T-cell (primary cell): ENCODE measurements at regions not wholly inside any gene's neighbourhood (a gene's known extent, or its start where the extent isn't known, plus 50 kb on each side); places are given as distances from the start of the nearest gene placed in this dataset.
"Not testable (repeated sequence)": the region's sequence is repeated elsewhere in the genome, so short reads cannot be mapped to it uniquely, and the experiment has no call there.

ENCODE experiments used
- ATAC-seq, 4 experiments: fragments of 200-7000 bp in 3 of 4; fragments of 150-1000 bp in 1 of 4; cut with Tn5 transposase; replicated peaks in 1 of 4; 1 replicate in 3 of 4; 2 replicates in 1 of 4; pipeline ENCODE4 v1.10.0; 2021; ENCODE audit warnings: moderate library complexity in 3 of 4, mild to moderate bottlenecking in 2 of 4, moderate number of reproducible peaks in 1 of 4
- CTCF ChIA-PET, 2 donors: fragments of 300-600 bp; sonication (Branson Sonifier 250); formaldehyde crosslinking; loops; one replicate each; lab custom pipeline; 2022; ENCODE audit warnings: antibody characterized with exemption in 2 of 2; lab: Charles Lee
- POLR2A ChIA-PET, 2 donors: fragments of 300-600 bp; sonication (Branson Sonifier 250); formaldehyde crosslinking; loops; one replicate each; lab custom pipeline; 2022; ENCODE audit warnings: antibody characterized with exemption in 2 of 2; lab: Charles Lee
- DNase-seq, 35 experiments: peaks; one replicate each; pipeline versions ENCODE4 v3.0.0 to v3.0.0-alpha.2; 2013 to 2023
- H3K27ac ChIP-seq: one replicate; pipeline ENCODE4 v1.5.1; 2013; ENCODE audit warnings: low read length
- H3K27me3 ChIP-seq, 2 experiments: replicated peaks in 1 of 2; 1 replicate in 1 of 2; 2 replicates in 1 of 2; pipeline versions ENCODE4 v1.6.1 to v1.7.0; 2013; ENCODE audit warnings: low read length in 1 of 2, mixed read lengths in 1 of 2; ENCODE audit not compliant: control insufficient read depth in 2 of 2, insufficient read depth in 2 of 2; ENCODE audit errors: extremely low read depth in 1 of 2
- H3K36me3 ChIP-seq, 2 donors: 1 replicate in 1 of 2; 2 replicates in 1 of 2; pipeline versions ENCODE4 v1.6.1 to v1.7.0; 2013; ENCODE audit warnings: low read length in 1 of 2; ENCODE audit not compliant: control insufficient read depth in 2 of 2, insufficient read depth in 1 of 2; ENCODE audit errors: extremely low read depth in 1 of 2
- H3K4me1 ChIP-seq, 2 experiments: 1 replicate in 1 of 2; 2 replicates in 1 of 2; pipeline versions ENCODE4 v1.6.1 to v1.7.0; 2013; ENCODE audit warnings: low read length in 2 of 2, mixed read lengths in 1 of 2; ENCODE audit not compliant: insufficient read depth in 2 of 2, control insufficient read depth in 1 of 2; ENCODE audit errors: extremely low read depth in 1 of 2
- H3K4me3 ChIP-seq, 2 donors: 1 replicate in 1 of 2; 2 replicates in 1 of 2; pipeline versions ENCODE4 v1.5.1 to v1.7.0; 2013; ENCODE audit warnings: mild to moderate bottlenecking in 2 of 2, low read length in 1 of 2, moderate library complexity in 1 of 2; ENCODE audit not compliant: control insufficient read depth in 1 of 2; ENCODE audit errors: extremely low read depth in 1 of 2
- H3K9me3 ChIP-seq: 2 replicates; pipeline ENCODE4 v1.7.0; 2013
- H3K27ac Mint-ChIP-seq, 2 donors: one replicate each; pipeline ENCODE4 v1.8.0; 2020 to 2021; ENCODE audit warnings: mild to moderate bottlenecking in 2 of 2, mixed read lengths in 2 of 2
- H3K27me3 Mint-ChIP-seq, 2 donors: one replicate each; pipeline ENCODE4 v1.8.0; 2021 to 2022; ENCODE audit warnings: mixed read lengths in 2 of 2
- H3K36me3 Mint-ChIP-seq: one replicate; pipeline ENCODE4 v1.8.0; 2021; ENCODE audit warnings: mixed read lengths
- H3K4me1 Mint-ChIP-seq, 3 donors: one replicate each; pipeline ENCODE4 v1.8.0; 2020 to 2022; ENCODE audit warnings: mixed read lengths in 3 of 3, mild to moderate bottlenecking in 1 of 3
- H3K4me3 Mint-ChIP-seq, 3 donors: one replicate each; pipeline ENCODE4 v1.8.0; 2020 to 2022; ENCODE audit warnings: mild to moderate bottlenecking in 3 of 3, mixed read lengths in 3 of 3, moderate library complexity in 3 of 3
- H3K9me3 Mint-ChIP-seq, 3 donors: one replicate each; pipeline ENCODE4 v1.8.0; 2020 to 2022; ENCODE audit warnings: mixed read lengths in 3 of 3
- WGBS: methylation state at CpG from one replicate; pipeline ENCODE4 v1.1.5; 2013; ENCODE audit warnings: missing lambda C conversion rate; ENCODE audit not compliant: insufficient coverage; 5-methylcytosine and 5-hydroxymethylcytosine counted together

- DNase-seq, H3K27me3 Mint-ChIP-seq, H3K4me1 ChIP-seq, CTCF ChIA-PET, H3K9me3 Mint-ChIP-seq, H3K4me3 Mint-ChIP-seq, H3K4me1 Mint-ChIP-seq, H3K27ac Mint-ChIP-seq, H3K9me3 ChIP-seq, H3K36me3 ChIP-seq, ATAC-seq, H3K27ac ChIP-seq, POLR2A ChIA-PET, H3K4me3 ChIP-seq, H3K27me3 ChIP-seq, H3K36me3 Mint-ChIP-seq: not testable (repeated sequence)
- no CpG with 5 or more reads among the region's 8 CpGs for WGBS
Measured at GRCh38 chr21:7743940-7744339, 2777.4 kb upstream of the TPTE start.

GRCh38 chr21:7744406-7745099 lies 2776.8 kb upstream of the TPTE start:
- POLR2A ChIA-PET, H3K36me3 Mint-ChIP-seq, H3K9me3 Mint-ChIP-seq, H3K4me3 ChIP-seq, H3K27ac ChIP-seq, CTCF ChIA-PET, H3K4me1 Mint-ChIP-seq, H3K36me3 ChIP-seq, H3K4me3 Mint-ChIP-seq, H3K27me3 Mint-ChIP-seq, H3K27ac Mint-ChIP-seq, H3K4me1 ChIP-seq, H3K27me3 ChIP-seq, H3K9me3 ChIP-seq, DNase-seq: not testable (repeated sequence)
- peak; percentile 96 to 97 (median 96) for ATAC-seq
- no CpG with 5 or more reads among the region's 49 CpGs for whole genome bisulfite sequencing

- DNase-seq, H3K36me3 ChIP-seq, H3K9me3 Mint-ChIP-seq, H3K27me3 Mint-ChIP-seq, H3K4me1 ChIP-seq, H3K4me3 ChIP-seq, POLR2A ChIA-PET, H3K4me3 Mint-ChIP-seq, H3K9me3 ChIP-seq, H3K27me3 ChIP-seq, H3K4me1 Mint-ChIP-seq, H3K27ac ChIP-seq, H3K27ac Mint-ChIP-seq, H3K36me3 Mint-ChIP-seq, CTCF ChIA-PET: not testable (repeated sequence)
- ATAC-seq = peak; percentile 66 to 80 (median 71)
- WGBS = no CpG with 5 or more reads among the region's 33 CpGs
Measured at GRCh38 chr21:7745100-7745450, 2776.3 kb upstream of the TPTE start.

- H3K4me3 ChIP-seq, POLR2A ChIA-PET, H3K36me3 ChIP-seq, H3K27ac Mint-ChIP-seq, H3K36me3 Mint-ChIP-seq, DNase-seq, H3K27me3 ChIP-seq, H3K4me3 Mint-ChIP-seq, H3K27me3 Mint-ChIP-seq, ATAC-seq, H3K4me1 Mint-ChIP-seq, CTCF ChIA-PET, H3K4me1 ChIP-seq, H3K9me3 ChIP-seq, H3K27ac ChIP-seq, H3K9me3 Mint-ChIP-seq: not testable (repeated sequence)
- WGBS = no CpG with 5 or more reads among the region's 2 CpGs
Measured at GRCh38 chr21:7747964-7748363, 2773.4 kb upstream of the TPTE start.

GRCh38 chr21:7752611-7753010 lies 2768.8 kb upstream of the TPTE start:
- CTCF ChIA-PET, H3K36me3 Mint-ChIP-seq, DNase-seq, H3K9me3 ChIP-seq, ATAC-seq, H3K4me3 Mint-ChIP-seq, H3K4me1 Mint-ChIP-seq, H3K9me3 Mint-ChIP-seq, H3K27ac ChIP-seq, H3K27ac Mint-ChIP-seq, H3K27me3 ChIP-seq, H3K27me3 Mint-ChIP-seq, H3K36me3 ChIP-seq, H3K4me3 ChIP-seq, H3K4me1 ChIP-seq, POLR2A ChIA-PET: not testable (repeated sequence)
- WGBS = no CpG with 5 or more reads among the region's 2 CpGs

GRCh38 chr21:7753380-7753877 lies 2768.0 kb upstream of the TPTE start:
- CTCF ChIA-PET, DNase-seq, POLR2A ChIA-PET, H3K36me3 ChIP-seq, H3K27ac Mint-ChIP-seq, H3K4me3 Mint-ChIP-seq, H3K4me1 Mint-ChIP-seq, H3K27me3 ChIP-seq, H3K27me3 Mint-ChIP-seq, H3K36me3 Mint-ChIP-seq, H3K4me3 ChIP-seq, H3K4me1 ChIP-seq, H3K9me3 Mint-ChIP-seq, H3K27ac ChIP-seq, H3K9me3 ChIP-seq: not testable (repeated sequence)
- ATAC-seq = peak in 1 of 4 experiments; percentile 30
- no CpG with 5 or more reads among the region's 11 CpGs for WGBS

GRCh38 chr21:7769985-7770384 lies 2751.4 kb upstream of the TPTE start:
- H3K27ac Mint-ChIP-seq, H3K27me3 Mint-ChIP-seq, ATAC-seq, H3K27ac ChIP-seq, H3K36me3 Mint-ChIP-seq, CTCF ChIA-PET, DNase-seq, H3K9me3 Mint-ChIP-seq, H3K4me1 ChIP-seq, H3K4me1 Mint-ChIP-seq, H3K9me3 ChIP-seq, H3K4me3 ChIP-seq, H3K36me3 ChIP-seq, POLR2A ChIA-PET, H3K4me3 Mint-ChIP-seq, H3K27me3 ChIP-seq: not testable (repeated sequence)
- no CpG with 5 or more reads among the region's 5 CpGs for WGBS
